HG02884 (cell line): ENCODE measurements at regions not wholly inside any gene's neighbourhood (a gene's known extent, or its start where the extent isn't known, plus 50 kb on each side); places are given as distances from the start of the nearest gene placed in this dataset.

Experiments
- ATAC-seq: cut with Tn5 transposase; IDR thresholded peaks from one replicate; pipeline ENCODE4 v1.9.1; 2021; ENCODE audit warnings: mild to moderate bottlenecking, moderate library complexity; ENCODE audit not compliant: unreplicated experiment

GRCh38 chr2:37425408-37425807 is 81.0 kb downstream of the QPCT start:
- ATAC-seq = no peak

GRCh38 chr2:37427241-37427640 is 82.8 kb downstream of the QPCT start:
- ATAC-seq = no peak

GRCh38 chr2:37436323-37436722 is 91.9 kb downstream of the QPCT start:
- no peak for ATAC-seq

- no peak for ATAC-seq
Observed at GRCh38 chr2:37439131-37439642, 94.8 kb downstream of the QPCT start.

GRCh38 chr2:37441055-37441454 is 96.6 kb downstream of the QPCT start:
- no peak for ATAC-seq

GRCh38 chr2:37443082-37443481 is 98.7 kb downstream of the QPCT start:
- ATAC-seq = no peak

- ATAC-seq = no peak
Observed at GRCh38 chr2:37447446-37447845, 103.0 kb downstream of the QPCT start.

- ATAC-seq = no peak
Observed at GRCh38 chr2:37448342-37449120, 104.1 kb downstream of the QPCT start.

GRCh38 chr2:37449761-37450296 is 105.4 kb downstream of the QPCT start:
- no peak for ATAC-seq

GRCh38 chr2:37453027-37453426 is 108.6 kb downstream of the QPCT start:
- no peak for ATAC-seq

GRCh38 chr2:37454851-37455762 is 110.7 kb downstream of the QPCT start:
- no peak for ATAC-seq

GRCh38 chr2:37456479-37456878 is 112.0 kb downstream of the QPCT start:
- ATAC-seq = no peak

- ATAC-seq = no peak
Observed at GRCh38 chr2:37457401-37457901, 113.0 kb downstream of the QPCT start.

GRCh38 chr2:37458133-37458532 is 113.7 kb downstream of the QPCT start:
- ATAC-seq = no peak

GRCh38 chr2:37459095-37459981 is 114.9 kb downstream of the QPCT start:
- ATAC-seq = no peak

- no peak for ATAC-seq
Observed at GRCh38 chr2:37460896-37461229, 116.4 kb downstream of the QPCT start.

GRCh38 chr2:37464067-37464466 is 119.6 kb downstream of the QPCT start:
- no peak for ATAC-seq

- no peak for ATAC-seq
Observed at GRCh38 chr2:37466533-37467222, 122.2 kb downstream of the QPCT start.

- no peak for ATAC-seq
Observed at GRCh38 chr2:37468170-37468569, 123.7 kb downstream of the QPCT start.

- no peak for ATAC-seq
Observed at GRCh38 chr2:37469126-37469525, 124.7 kb downstream of the QPCT start.
